ENCODE measurements at regions not wholly inside any gene's neighbourhood (a gene's known extent, or its start where the extent isn't known, plus 50 kb on each side); places are given as distances from the start of the nearest gene placed in this dataset.
"Not testable (repeated sequence)": the region's sequence is repeated elsewhere in the genome, so short reads cannot be mapped to it uniquely, and the experiment has no call there.

- TF ChIP-seq PML (IDR thresholded peaks at IDR 0.05; ENCODE audit: low read length) (peak; percentile 100), CBFB (IDR thresholded peaks at IDR 0.05; ENCODE audit: low read depth) (peak; percentile 100), YY1 (IDR thresholded peaks at IDR 0.05; ENCODE audit: low read depth, low read length) (peak; percentile 65), RUNX3 (IDR thresholded peaks at IDR 0.05; ENCODE audit: low read length) (peak; percentile 55; the same call in 1 of the 2 replicates), EED (IDR thresholded peaks at IDR 0.05; ENCODE audit: low read depth) (peak; percentile 71), JUNB (IDR thresholded peaks at IDR 0.05) (peak; percentile 27; the same call in 1 of the 2 replicates), MTA2 (IDR thresholded peaks at IDR 0.05; ENCODE audit: low read depth) (peak; percentile 37), ATF2 (IDR thresholded peaks at IDR 0.05; ENCODE audit: low read length) (peak; percentile 59; the same call in 1 of the 2 replicates), BACH1 (IDR thresholded peaks at IDR 0.05; ENCODE audit: borderline replicate concordance) (peak; percentile 92), MTA3 (IDR thresholded peaks at IDR 0.05; ENCODE audit: borderline replicate concordance, low read length) (peak; percentile 97; the same call in 1 of the 2 replicates), RAD21 (IDR thresholded peaks at IDR 0.05; ENCODE audit: insufficient read depth, low read depth, low read length) (0 out of 2 replicates have a peak, but pooled peaks have one; percentile 1), NFIC (IDR thresholded peaks at IDR 0.05; ENCODE audit: low read depth, low read length) (peak; percentile 61; the same call in 1 of the 2 replicates), CREM (IDR thresholded peaks at IDR 0.05; ENCODE audit: low read depth) (peak; percentile 66), ZNF687 (IDR thresholded peaks at IDR 0.05) (peak; percentile 56), SMAD1 (IDR thresholded peaks at IDR 0.05; ENCODE audit: low read depth, partially characterized antibody) (peak; percentile 85)
Observed at GRCh38 chr1:148402152-148403084, 80.7 kb downstream of the PPIAL4G start (continued).

GRCh38 chr1:148397516-148397915 lies 85.6 kb downstream of the PPIAL4G start:
- H2AFZ ChIP-seq (ENCODE audit: control insufficient read depth, low read depth, low read length); FAIRE-seq; H4K20me1 ChIP-seq (ENCODE audit: control insufficient read depth, insufficient read depth); H3K4me3 ChIP-seq; BruUV-seq (replicated peaks); H3K4me1 ChIP-seq (ENCODE audit: control insufficient read depth, insufficient read depth, low read length); H3K9ac ChIP-seq (ENCODE audit: control insufficient read depth, insufficient read depth, low read length); H3K4me2 ChIP-seq (ENCODE audit: control insufficient read depth, insufficient read depth); H3K27ac ChIP-seq (ENCODE audit: control insufficient read depth, insufficient read depth); in situ Hi-C loops (cut with MboI); RAD21 ChIA-PET (ENCODE audit: unreplicated experiment); DNase-seq (ENCODE audit: low read depth, low spot score); H3K9me3 ChIP-seq (replicated peaks; ENCODE audit: control insufficient read depth, insufficient read depth, low read length); CTCF ChIA-PET; H3K79me2 ChIP-seq (ENCODE audit: control insufficient read depth, insufficient read depth, low read length); ATAC-seq; H3K36me3 ChIP-seq (ENCODE audit: control insufficient read depth in 2 of 2, insufficient read depth in 2 of 2, low read length in 1 of 2); SMC1A ChIA-PET (ENCODE audit: uncharacterized antibody, unreplicated experiment); POLR2A ChIA-PET; H3K27me3 ChIP-seq (replicated peaks in 1 of 2; ENCODE audit: control insufficient read depth in 2 of 2, insufficient read depth in 2 of 2, low read length in 1 of 2); intact Hi-C loops (cut with micrococcal nuclease; ENCODE audit: unreplicated experiment): not testable (repeated sequence)
- WGBS (ENCODE audit: insufficient coverage, insufficient replicate concordance, low lambda C conversion rate, missing lambda C conversion rate): 67% methylated on average over 1 of the region's 1 CpG
